ENCODE measurements at regions not wholly inside any gene's neighbourhood (a gene's known extent, or its start where the extent isn't known, plus 50 kb on each side); places are given as distances from the start of the nearest gene placed in this dataset.

GRCh38 chr6:156087487-156087886 lies 631.8 kb upstream of the NOX3 start:
- no peak for DNase-seq

- no peak for DNase-seq
Measured at GRCh38 chr6:156082012-156082411, 626.4 kb upstream of the NOX3 start.

GRCh38 chr6:156080371-156080770 lies 624.7 kb upstream of the NOX3 start:
- no peak for DNase-seq

- DNase-seq = no peak
Measured at GRCh38 chr6:156068881-156069280, 613.2 kb upstream of the NOX3 start.

GRCh38 chr6:156065849-156066248 lies 610.2 kb upstream of the NOX3 start:
- DNase-seq = no peak

GRCh38 chr6:156062091-156062563 lies 606.5 kb upstream of the NOX3 start:
- DNase-seq = no peak

- DNase-seq = no peak
Measured at GRCh38 chr6:156061465-156061864, 605.8 kb upstream of the NOX3 start.

GRCh38 chr6:156060013-156060412 lies 604.4 kb upstream of the NOX3 start:
- no peak for DNase-seq

- no peak for DNase-seq
Measured at GRCh38 chr6:156058356-156058755, 602.7 kb upstream of the NOX3 start.

GRCh38 chr6:156057869-156058268 lies 602.2 kb upstream of the NOX3 start:
- DNase-seq = no peak

GRCh38 chr6:156056085-156056484 lies 600.4 kb upstream of the NOX3 start:
- DNase-seq = no peak

- DNase-seq = no peak
Measured at GRCh38 chr6:156053626-156054025, 598.0 kb upstream of the NOX3 start.

GRCh38 chr6:156046841-156047449 lies 591.3 kb upstream of the NOX3 start:
- DNase-seq = no peak

- no peak for DNase-seq
Measured at GRCh38 chr6:156046268-156046665, 590.6 kb upstream of the NOX3 start.

- DNase-seq = no peak
Measured at GRCh38 chr6:156045401-156046267, 590.0 kb upstream of the NOX3 start.

GRCh38 chr6:156033598-156033997 lies 578.0 kb upstream of the NOX3 start:
- no peak for DNase-seq

GRCh38 chr6:156031516-156031915 lies 575.9 kb upstream of the NOX3 start:
- no peak for DNase-seq

- DNase-seq = no peak
Measured at GRCh38 chr6:156030053-156030452, 574.4 kb upstream of the NOX3 start.

GRCh38 chr6:156029286-156029985 lies 573.8 kb upstream of the NOX3 start:
- no peak for DNase-seq

- no peak for DNase-seq
Measured at GRCh38 chr6:156028335-156029131, 572.9 kb upstream of the NOX3 start.

- DNase-seq = no peak
Measured at GRCh38 chr6:156027248-156027626, 571.6 kb upstream of the NOX3 start.

GRCh38 chr6:156026486-156027247 lies 571.0 kb upstream of the NOX3 start:
- DNase-seq = no peak
